ENCODE measurements at regions not wholly inside any gene's neighbourhood (a gene's known extent, or its start where the extent isn't known, plus 50 kb on each side); places are given as distances from the start of the nearest gene placed in this dataset.
"Not testable (repeated sequence)": the region's sequence is repeated elsewhere in the genome, so short reads cannot be mapped to it uniquely, and the experiment has no call there.

- ChIA-PET RAD21 (ENCODE audit: unreplicated experiment) (no interaction called here), CTCF (no interaction called here), SMC1A (ENCODE audit: uncharacterized antibody, unreplicated experiment) (no interaction called here), POLR2A (no interaction called here)
- Histone ChIP-seq H3K4me1 (ENCODE audit: control insufficient read depth, insufficient read depth, low read length) (no peaks in the 10 kb centered on the region), H3K4me2 (ENCODE audit: control insufficient read depth, insufficient read depth) (no peak overlapping the region), H3K4me3 (no peak overlapping the region), H3K36me3 (ENCODE audit: control insufficient read depth in 2 of 2, insufficient read depth in 2 of 2, low read length in 1 of 2) (no peaks in the 10 kb centered on the region), H3K79me2 (ENCODE audit: control insufficient read depth, insufficient read depth, low read length) (no peaks in the 10 kb centered on the region), H2AFZ (ENCODE audit: control insufficient read depth, low read depth, low read length) (no peak overlapping the region), H3K27ac (ENCODE audit: control insufficient read depth, insufficient read depth) (no peak overlapping the region), H3K27me3 (replicated peaks in 1 of 2; ENCODE audit: control insufficient read depth in 2 of 2, insufficient read depth in 2 of 2, low read length in 1 of 2) (no peaks in the 10 kb centered on the region), H3K9me3 (replicated peaks; ENCODE audit: control insufficient read depth, insufficient read depth, low read length) (no peaks in the 10 kb centered on the region), H4K20me1 (ENCODE audit: control insufficient read depth, insufficient read depth) (no peaks in the 10 kb centered on the region), H3K9ac (ENCODE audit: control insufficient read depth, insufficient read depth, low read length) (no peak overlapping the region)
- FAIRE-seq (no peak), ATAC-seq (no peak), DNase-seq (ENCODE audit: low read depth, low spot score) (no peak)
- in situ Hi-C loops (cut with MboI) (no loop called here), intact Hi-C loops (cut with micrococcal nuclease; ENCODE audit: unreplicated experiment) (no loop called here)
- BruUV-seq (replicated peaks): no TSS peak
- no peak for TF ChIP-seq SREBF1 (IDR thresholded peaks at IDR 0.05; ENCODE audit: low read length)
- no peak for TF ChIP-seq ESRRA (IDR thresholded peaks at IDR 0.05; ENCODE audit: low read length)
- no peak for TF ChIP-seq CHD1 (IDR thresholded peaks at IDR 0.05; ENCODE audit: low read depth, low read length)
- TF ChIP-seq MYC (IDR thresholded peaks at IDR 0.05; ENCODE audit: insufficient read depth, insufficient read length, insufficient replicate concordance, low read length, severe bottlenecking): no peak
- TF ChIP-seq FOXK2 (IDR thresholded peaks at IDR 0.05): no peak
- TF ChIP-seq KLF5 (IDR thresholded peaks at IDR 0.05; ENCODE audit: partially characterized antibody): no peak
- no peak for TF ChIP-seq ZNF592 (IDR thresholded peaks at IDR 0.05)
- no peak for TF ChIP-seq EZH2 (IDR thresholded peaks at IDR 0.05; ENCODE audit: borderline replicate concordance, control insufficient read depth, low read depth, low read length)
- TF ChIP-seq RFX5 (IDR thresholded peaks at IDR 0.05; ENCODE audit: low read depth, low read length): no peak
- TF ChIP-seq ATF3 (IDR thresholded peaks at IDR 0.05; ENCODE audit: borderline replicate concordance, extremely low read depth, low read depth, low read length): no peak
- TF ChIP-seq CHD2 (IDR thresholded peaks at IDR 0.05; ENCODE audit: borderline replicate concordance, low read depth, low read length): no peak
- TF ChIP-seq IRF5 (IDR thresholded peaks at IDR 0.05; ENCODE audit: borderline replicate concordance): no peak
- TF ChIP-seq YBX1 (IDR thresholded peaks at IDR 0.05): no peak
- no peak for TF ChIP-seq RUNX3 (IDR thresholded peaks at IDR 0.05; ENCODE audit: low read length)
Measured at GRCh38 chr10:46198516-46198915, 88.3 kb upstream of the ANTXRL start.

- intact Hi-C loops (cut with micrococcal nuclease; ENCODE audit: unreplicated experiment); H3K27ac ChIP-seq (ENCODE audit: control insufficient read depth, insufficient read depth); H3K79me2 ChIP-seq (ENCODE audit: control insufficient read depth, insufficient read depth, low read length); RAD21 ChIA-PET (ENCODE audit: unreplicated experiment); H3K4me2 ChIP-seq (ENCODE audit: control insufficient read depth, insufficient read depth); H2AFZ ChIP-seq (ENCODE audit: control insufficient read depth, low read depth, low read length); H3K9ac ChIP-seq (ENCODE audit: control insufficient read depth, insufficient read depth, low read length); H3K4me1 ChIP-seq (ENCODE audit: control insufficient read depth, insufficient read depth, low read length); BruUV-seq (replicated peaks); H3K4me3 ChIP-seq; in situ Hi-C loops (cut with MboI); H3K36me3 ChIP-seq (ENCODE audit: control insufficient read depth in 2 of 2, insufficient read depth in 2 of 2, low read length in 1 of 2); H4K20me1 ChIP-seq (ENCODE audit: control insufficient read depth, insufficient read depth); H3K27me3 ChIP-seq (replicated peaks in 1 of 2; ENCODE audit: control insufficient read depth in 2 of 2, insufficient read depth in 2 of 2, low read length in 1 of 2); FAIRE-seq; SMC1A ChIA-PET (ENCODE audit: uncharacterized antibody, unreplicated experiment); H3K9me3 ChIP-seq (replicated peaks; ENCODE audit: control insufficient read depth, insufficient read depth, low read length); ATAC-seq; DNase-seq (ENCODE audit: low read depth, low spot score); POLR2A ChIA-PET: not testable (repeated sequence)
- WGBS (ENCODE audit: insufficient coverage, insufficient replicate concordance, low lambda C conversion rate, missing lambda C conversion rate): 5% methylated on average over 1 of the region's 1 CpG
- CTCF ChIA-PET: interaction anchor here (0.6 kb wide), 1 partner anchor 530 kb away, joined by 3 read pairs; the partner anchor contains the start of gene ZFAND4
Measured at GRCh38 chr10:46202405-46202804, 84.4 kb upstream of the ANTXRL start.
